Large intestine (tissue), 3 donors: ENCODE measurements at regions not wholly inside any gene's neighbourhood (a gene's known extent, or its start where the extent isn't known, plus 50 kb on each side); places are given as distances from the start of the nearest gene placed in this dataset.

ENCODE experiments used
- DNase-seq, 2 donors: peaks; one replicate each; pipeline versions ENCODE4 v3.0.0 to v3.0.0-alpha.2; 2013
- H3K27ac ChIP-seq: one replicate; pipeline ENCODE4 v1.5.1; 2013; ENCODE audit warnings: low read length
- H3K27me3 ChIP-seq: 2 replicates; pipeline ENCODE4 v1.6.1; 2013; ENCODE audit warnings: low read length; ENCODE audit not compliant: control insufficient read depth, insufficient read depth
- H3K36me3 ChIP-seq: 2 replicates; pipeline ENCODE4 v1.6.1; 2013; ENCODE audit warnings: low read length; ENCODE audit not compliant: control insufficient read depth, insufficient read depth
- H3K4me1 ChIP-seq: one replicate; pipeline ENCODE4 v1.6.1; 2013; ENCODE audit warnings: low read length; ENCODE audit not compliant: control insufficient read depth, insufficient read depth
- H3K4me3 ChIP-seq: one replicate; pipeline ENCODE4 v1.5.1; 2013; ENCODE audit warnings: low read length
- H3K9me3 ChIP-seq: one replicate; pipeline ENCODE4 v1.6.1; 2013; ENCODE audit warnings: mild to moderate bottlenecking, low read depth, low read length, moderate library complexity; ENCODE audit not compliant: control insufficient read depth
- WGBS: methylation state at CpG from one replicate; pipeline ENCODE4 v1.1.5; 2013; ENCODE audit warnings: low lambda C conversion rate; ENCODE audit not compliant: insufficient coverage; 5-methylcytosine and 5-hydroxymethylcytosine counted together

- 75% methylated on average over 2 of the region's 5 CpGs for WGBS
- no peaks in the 10 kb centered on the region for H3K4me1 ChIP-seq
- H3K4me3 ChIP-seq: no peak overlapping the region
Measured at GRCh38 chr5:24280215-24280614, 364.6 kb downstream of the CDH10 start.

GRCh38 chr5:24281818-24282217, 363.0 kb downstream of the CDH10 start:
- Histone ChIP-seq H3K9me3 (no peaks in the 10 kb centered on the region), H3K36me3 (no peaks in the 10 kb centered on the region), H3K27me3 (no peaks in the 10 kb centered on the region), H3K4me1 (no peaks in the 10 kb centered on the region), H3K27ac (no peak overlapping the region), H3K4me3 (no peak overlapping the region)
- WGBS: 83% methylated on average over 1 of the region's 1 CpG
- DNase-seq: no peak

More at GRCh38 chr5:24280215-24280614, 364.6 kb downstream of the CDH10 start:
- Histone ChIP-seq H3K27me3 (no peaks in the 10 kb centered on the region), H3K27ac (no peak overlapping the region), H3K36me3 (no peaks in the 10 kb centered on the region), H3K9me3 (no peaks in the 10 kb centered on the region)
- no peak for DNase-seq

GRCh38 chr5:24289582-24290335, 355.0 kb downstream of the CDH10 start:
- H3K27me3 ChIP-seq: no peaks in the 10 kb centered on the region
- 100% methylated on average over 1 of the region's 2 CpGs for WGBS
- no peaks in the 10 kb centered on the region for H3K9me3 ChIP-seq
- no peak overlapping the region for H3K4me3 ChIP-seq
- no peaks in the 10 kb centered on the region for H3K4me1 ChIP-seq
- no peak overlapping the region for H3K27ac ChIP-seq
- H3K36me3 ChIP-seq: no peaks in the 10 kb centered on the region
- DNase-seq: no peak

DNA sequence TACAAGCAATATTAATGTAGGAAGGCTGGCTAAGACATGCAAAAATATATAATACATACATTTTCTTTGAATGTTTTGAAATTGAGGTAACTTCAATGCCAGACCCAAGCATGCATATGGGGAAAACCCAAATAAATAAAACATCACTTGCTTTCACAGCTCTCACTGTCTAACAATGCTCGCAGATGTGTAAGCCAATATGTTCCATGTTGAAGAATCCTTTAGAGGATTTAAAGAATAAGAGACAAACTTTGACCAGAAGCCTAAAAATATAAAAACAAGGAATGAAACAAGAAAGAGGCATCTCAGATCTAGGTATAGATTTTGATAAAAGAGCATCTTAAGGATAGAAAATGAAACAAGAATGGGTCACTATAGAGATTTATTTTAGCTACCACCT, 354.2 kb downstream of the CDH10 start:
- H3K27me3 ChIP-seq: no peaks in the 10 kb centered on the region
- no peaks in the 10 kb centered on the region for H3K4me1 ChIP-seq
- H3K4me3 ChIP-seq: no peak overlapping the region
- no peak for DNase-seq
- no peaks in the 10 kb centered on the region for H3K9me3 ChIP-seq
- 80% methylated on average over 1 of the region's 1 CpG for WGBS
- H3K36me3 ChIP-seq: no peaks in the 10 kb centered on the region
- no peak overlapping the region for H3K27ac ChIP-seq

DNA sequence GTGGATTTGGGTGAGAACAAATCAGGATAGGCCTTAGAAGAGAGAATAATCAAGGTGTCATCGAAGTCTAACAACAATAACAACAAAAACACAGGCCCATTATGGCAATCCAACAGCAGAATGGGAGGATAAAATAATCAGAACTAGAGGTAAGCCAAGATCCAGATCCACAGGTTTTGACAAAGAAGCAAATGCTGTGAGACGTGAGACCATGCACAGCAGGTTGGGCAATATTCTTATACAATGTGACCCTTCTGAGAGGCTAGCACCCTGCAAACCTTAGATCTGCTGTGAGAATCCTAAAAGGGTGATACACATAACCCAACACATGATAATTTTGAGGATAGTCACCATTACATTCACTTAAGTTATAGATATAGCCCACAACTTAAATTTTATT, 352.9 kb downstream of the CDH10 start:
- no peak overlapping the region for H3K4me3 ChIP-seq
- no peaks in the 10 kb centered on the region for H3K27me3 ChIP-seq
- 92% methylated on average over 2 of the region's 2 CpGs for WGBS
- H3K9me3 ChIP-seq: no peaks in the 10 kb centered on the region
- no peaks in the 10 kb centered on the region for H3K36me3 ChIP-seq
- no peak for DNase-seq
- H3K4me1 ChIP-seq: no peaks in the 10 kb centered on the region
- no peak overlapping the region for H3K27ac ChIP-seq

DNA sequence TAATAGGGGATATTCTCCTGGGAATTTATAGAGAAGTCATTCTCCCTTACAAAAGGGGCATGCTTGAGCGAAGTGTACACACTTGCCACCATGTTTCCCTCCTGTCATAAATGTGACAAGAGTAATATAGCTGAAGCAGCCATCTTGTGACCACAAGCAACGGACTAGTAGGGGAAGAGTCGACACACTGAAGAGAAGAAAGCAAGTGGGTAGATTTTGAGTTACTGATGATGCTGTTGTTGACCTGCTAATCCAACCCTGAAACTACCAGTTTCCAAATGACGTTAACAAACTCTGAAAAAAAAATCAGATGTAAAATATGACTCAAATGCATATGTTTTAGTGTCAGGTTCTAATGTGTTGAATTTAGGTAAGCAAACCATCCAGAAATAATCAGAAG, 350.4 kb downstream of the CDH10 start:
- no peak for DNase-seq

GRCh38 chr5:24314106-24314505, 330.7 kb downstream of the CDH10 start:
- WGBS: 100% methylated on average over 1 of the region's 19 CpGs
- Histone ChIP-seq H3K27ac (no peak overlapping the region), H3K4me1 (no peaks in the 10 kb centered on the region), H3K27me3 (no peaks in the 10 kb centered on the region), H3K36me3 (no peaks in the 10 kb centered on the region), H3K4me3 (no peak overlapping the region), H3K9me3 (peaks cover 5% of the 10 kb centered on the region)
- DNase-seq: no peak

More for the DNA sequence above, 350.4 kb downstream of the CDH10 start:
- no peak overlapping the region for H3K27ac ChIP-seq
- WGBS: 100% methylated on average over 1 of the region's 4 CpGs
- H3K9me3 ChIP-seq: no peaks in the 10 kb centered on the region
- H3K4me3 ChIP-seq: no peak overlapping the region
- H3K4me1 ChIP-seq: no peaks in the 10 kb centered on the region
- no peaks in the 10 kb centered on the region for H3K27me3 ChIP-seq
- H3K36me3 ChIP-seq: no peaks in the 10 kb centered on the region

- Histone ChIP-seq H3K27me3 (no peaks in the 10 kb centered on the region), H3K4me1 (no peaks in the 10 kb centered on the region), H3K36me3 (no peaks in the 10 kb centered on the region), H3K9me3 (no peaks in the 10 kb centered on the region), H3K27ac (no peak overlapping the region), H3K4me3 (no peak overlapping the region)
- 80% methylated on average over 1 of the region's 3 CpGs for WGBS
- no peak for DNase-seq
Measured at GRCh38 chr5:24320643-24321042, 324.1 kb downstream of the CDH10 start.

DNA sequence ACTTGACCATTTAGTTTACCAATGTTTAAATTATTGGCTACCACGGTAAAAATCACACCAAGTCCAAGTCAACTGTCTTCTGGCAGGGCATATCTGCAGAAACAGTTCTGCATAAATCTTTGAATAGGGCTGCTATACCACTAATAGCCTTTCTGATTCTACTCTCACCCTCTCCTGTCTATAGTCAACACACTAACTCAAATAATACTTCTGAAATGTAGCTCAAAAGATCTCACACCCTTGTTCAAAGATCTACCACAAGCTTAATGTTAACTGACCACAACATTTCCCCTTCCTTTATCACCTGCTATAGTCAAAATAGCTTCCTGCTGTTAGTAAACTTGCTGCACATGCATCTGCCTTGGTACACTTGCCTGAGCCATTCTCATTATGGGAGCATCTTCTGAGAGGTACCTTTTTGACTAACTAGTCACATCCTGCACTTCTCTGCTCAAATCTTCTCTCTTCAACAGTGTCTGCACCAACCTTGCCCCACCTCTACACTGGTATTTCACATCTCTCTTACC, 319.4 kb downstream of the CDH10 start:
- 80% methylated on average over 1 of the region's 1 CpG for WGBS

GRCh38 chr5:24331531-24331930, 313.2 kb downstream of the CDH10 start:
- Histone ChIP-seq H3K4me1 (no peaks in the 10 kb centered on the region), H3K27me3 (no peaks in the 10 kb centered on the region), H3K9me3 (no peaks in the 10 kb centered on the region), H3K36me3 (no peaks in the 10 kb centered on the region), H3K27ac (no peak overlapping the region), H3K4me3 (no peak overlapping the region)
- DNase-seq: no peak

More for the DNA sequence above, 319.4 kb downstream of the CDH10 start:
- Histone ChIP-seq H3K4me1 (no peaks in the 10 kb centered on the region), H3K27me3 (no peaks in the 10 kb centered on the region), H3K36me3 (no peaks in the 10 kb centered on the region), H3K9me3 (no peaks in the 10 kb centered on the region), H3K27ac (no peak overlapping the region), H3K4me3 (no peak overlapping the region)
- DNase-seq: peak in 1 of 2 donors; percentile 4

GRCh38 chr5:24347158-24347557, 297.6 kb downstream of the CDH10 start:
- Histone ChIP-seq H3K9me3 (no peaks in the 10 kb centered on the region), H3K4me3 (no peak overlapping the region), H3K4me1 (no peaks in the 10 kb centered on the region), H3K36me3 (no peaks in the 10 kb centered on the region), H3K27ac (no peak overlapping the region), H3K27me3 (no peaks in the 10 kb centered on the region)
- WGBS: 100% methylated on average over 1 of the region's 2 CpGs
- DNase-seq: no peak
